WERI-Rb-1 (cell line): ENCODE measurements at regions not wholly inside any gene's neighbourhood (a gene's known extent, or its start where the extent isn't known, plus 50 kb on each side); places are given as distances from the start of the nearest gene placed in this dataset.
"Not testable (repeated sequence)": the region's sequence is repeated elsewhere in the genome, so short reads cannot be mapped to it uniquely, and the experiment has no call there.

Experiments
- DNase-seq: peaks from one replicate; pipeline ENCODE4 v3.0.0-alpha.2; 2020
- H3K27ac ChIP-seq: fragments of 250-450 bp; sonication (Bioruptor Pico); 2 replicates; pipeline ENCODE4 v1.5.1; 2020; ENCODE audit warnings: mild to moderate bottlenecking, moderate library complexity
- H3K27me3 ChIP-seq: fragments of 250-450 bp; sonication (Bioruptor Pico); 2 replicates; pipeline ENCODE4 v1.5.1; 2021; ENCODE audit warnings: mild to moderate bottlenecking, low read depth, moderate library complexity; ENCODE audit not compliant: insufficient read depth, severe bottlenecking
- H3K36me3 ChIP-seq: fragments of 250-450 bp; sonication (Bioruptor Pico); 2 replicates; pipeline ENCODE4 v1.5.1; 2020; ENCODE audit warnings: mild to moderate bottlenecking, moderate library complexity
- H3K4me3 ChIP-seq: 2 replicates; pipeline ENCODE4 v1.5.1; 2011; ENCODE audit warnings: low read depth, mild to moderate bottlenecking, control low read depth, low read length
- H3K9me3 ChIP-seq: fragments of 250-450 bp; sonication (Bioruptor Pico); 2 replicates; pipeline ENCODE4 v1.5.1; 2021; ENCODE audit warnings: mild to moderate bottlenecking, moderate library complexity; ENCODE audit not compliant: severe bottlenecking
- CTCF ChIP-seq: IDR thresholded peaks from 2 replicates; pipeline ENCODE4 v1.5.1; 2011; ENCODE audit warnings: low read depth, mild to moderate bottlenecking, control low read depth, inconsistent platforms, low read length

- Histone ChIP-seq H3K27ac (no peak overlapping the region), H3K4me3 (no peak overlapping the region), H3K27me3 (no peaks in the 10 kb centered on the region), H3K9me3 (no peaks in the 10 kb centered on the region), H3K36me3 (no peaks in the 10 kb centered on the region)
- no peak for DNase-seq
- no peak for TF ChIP-seq CTCF
Measured at GRCh38 chr9:31183866-31184265, 1200.6 kb upstream of the ACO1 start.

- TF ChIP-seq CTCF = no peak
- Histone ChIP-seq H3K27me3 (no peaks in the 10 kb centered on the region), H3K36me3 (no peaks in the 10 kb centered on the region), H3K9me3 (no peaks in the 10 kb centered on the region), H3K4me3 (no peak overlapping the region), H3K27ac (no peak overlapping the region)
- no peak for DNase-seq
Measured at GRCh38 chr9:31185831-31186230, 1198.6 kb upstream of the ACO1 start.

- no peak for TF ChIP-seq CTCF
- H3K27me3 ChIP-seq = no peaks in the 10 kb centered on the region
- H3K36me3 ChIP-seq = no peaks in the 10 kb centered on the region
- no peak overlapping the region for H3K4me3 ChIP-seq
- H3K27ac ChIP-seq = no peak overlapping the region
- H3K9me3 ChIP-seq = no peaks in the 10 kb centered on the region
- DNase-seq = no peak
Measured at GRCh38 chr9:31188496-31188895, 1195.9 kb upstream of the ACO1 start.

- no peaks in the 10 kb centered on the region for H3K27me3 ChIP-seq
- peak; percentile 35 for DNase-seq
- H3K9me3 ChIP-seq = no peaks in the 10 kb centered on the region
- no peak overlapping the region for H3K4me3 ChIP-seq
- no peak for TF ChIP-seq CTCF
- no peaks in the 10 kb centered on the region for H3K36me3 ChIP-seq
- no peak overlapping the region for H3K27ac ChIP-seq
Measured at GRCh38 chr9:31210978-31211570, 1173.4 kb upstream of the ACO1 start.

GRCh38 chr9:31229976-31230375 lies 1154.5 kb upstream of the ACO1 start:
- not testable (repeated sequence) for H3K27me3 ChIP-seq, H3K36me3 ChIP-seq, H3K9me3 ChIP-seq, H3K4me3 ChIP-seq, DNase-seq, H3K27ac ChIP-seq

GRCh38 chr9:31232485-31232884 lies 1152.0 kb upstream of the ACO1 start:
- H3K9me3 ChIP-seq = no peaks in the 10 kb centered on the region
- no peaks in the 10 kb centered on the region for H3K36me3 ChIP-seq
- no peak overlapping the region for H3K4me3 ChIP-seq
- no peak overlapping the region for H3K27ac ChIP-seq
- no peak for TF ChIP-seq CTCF
- H3K27me3 ChIP-seq = no peaks in the 10 kb centered on the region
- no peak for DNase-seq
